ENCODE measurements at regions not wholly inside any gene's neighbourhood (a gene's known extent, or its start where the extent isn't known, plus 50 kb on each side); places are given as distances from the start of the nearest gene placed in this dataset.

DNA sequence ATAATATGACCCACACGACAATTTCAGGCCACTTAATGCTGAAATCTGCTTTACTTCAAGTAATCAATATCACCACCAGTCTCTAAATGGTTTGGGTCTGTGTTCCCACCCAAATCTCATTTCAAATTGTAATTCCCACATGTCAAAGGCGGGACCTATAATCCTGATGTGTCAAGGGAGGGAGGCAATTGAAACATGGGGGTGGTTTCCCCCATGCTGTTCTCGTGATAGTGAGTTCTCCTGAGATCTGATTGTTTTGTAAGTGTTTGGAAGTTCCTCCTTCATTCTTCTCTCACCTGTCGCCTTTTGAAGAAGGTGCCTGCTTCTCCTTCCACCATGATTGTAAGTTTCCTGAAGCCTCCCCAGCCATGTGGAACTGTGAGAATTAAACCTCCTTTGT, 178.4 kb downstream of the CRPPA start:
- no peak for TF ChIP-seq CTCF (IDR thresholded peaks at IDR 0.05)
- 91 to 94% (median 93%) methylated on average over 4 of the region's 4 CpGs for WGBS, 3 donors
- H3K4me3 ChIP-seq: no peak overlapping the region
- no peak overlapping the region for H3K27ac ChIP-seq
- intact Hi-C loops (cut with DNase I): no loop called here
- ATAC-seq (no peak), DNase-seq (no peak)
- no peaks in the 10 kb centered on the region for H3K27me3 ChIP-seq (ENCODE audit: insufficient read depth in 3 of 3, low read length in 2 of 3)
- H3K4me1 ChIP-seq: no peaks in the 10 kb centered on the region
- no peaks in the 10 kb centered on the region for H3K9me3 ChIP-seq
- no peaks in the 10 kb centered on the region for H3K36me3 ChIP-seq (ENCODE audit: insufficient read depth in 1 of 2, low read depth in 1 of 2)

- no peaks in the 10 kb centered on the region for H3K4me1 ChIP-seq
- H3K4me3 ChIP-seq: no peak overlapping the region
- ATAC-seq (no peak), DNase-seq (no peak)
- intact Hi-C loops (cut with DNase I): no loop called here
- H3K27me3 ChIP-seq (ENCODE audit: insufficient read depth in 3 of 3, low read length in 2 of 3): no peaks in the 10 kb centered on the region
- H3K27ac ChIP-seq: no peak overlapping the region
- H3K9me3 ChIP-seq: no peaks in the 10 kb centered on the region
- no peak for TF ChIP-seq CTCF (IDR thresholded peaks at IDR 0.05)
- no peaks in the 10 kb centered on the region for H3K36me3 ChIP-seq (ENCODE audit: insufficient read depth in 1 of 2, low read depth in 1 of 2)
These were observed 180.3 kb downstream of the CRPPA start for GRCh38 chr7:16241017-16241416.

DNA sequence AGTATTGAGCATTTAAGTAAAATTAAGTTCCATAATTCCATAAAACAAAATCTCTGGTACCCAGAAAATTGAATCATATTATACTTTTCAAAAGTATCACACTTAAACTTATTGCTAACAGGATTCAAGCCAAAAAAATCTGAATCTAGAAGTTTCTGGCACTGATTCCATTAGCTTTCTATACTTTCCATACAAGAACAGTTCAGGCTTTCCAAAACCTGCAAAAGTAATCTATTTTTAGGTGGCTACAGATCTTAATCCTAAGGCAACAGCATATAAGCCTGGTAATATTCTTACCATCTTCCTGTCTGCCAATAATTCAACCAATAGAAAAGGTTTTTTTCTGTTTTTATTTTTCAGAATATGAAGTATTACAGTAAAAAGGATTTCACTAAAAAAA, 185.0 kb downstream of the CRPPA start:
- no peak for TF ChIP-seq CTCF (IDR thresholded peaks at IDR 0.05)

DNA sequence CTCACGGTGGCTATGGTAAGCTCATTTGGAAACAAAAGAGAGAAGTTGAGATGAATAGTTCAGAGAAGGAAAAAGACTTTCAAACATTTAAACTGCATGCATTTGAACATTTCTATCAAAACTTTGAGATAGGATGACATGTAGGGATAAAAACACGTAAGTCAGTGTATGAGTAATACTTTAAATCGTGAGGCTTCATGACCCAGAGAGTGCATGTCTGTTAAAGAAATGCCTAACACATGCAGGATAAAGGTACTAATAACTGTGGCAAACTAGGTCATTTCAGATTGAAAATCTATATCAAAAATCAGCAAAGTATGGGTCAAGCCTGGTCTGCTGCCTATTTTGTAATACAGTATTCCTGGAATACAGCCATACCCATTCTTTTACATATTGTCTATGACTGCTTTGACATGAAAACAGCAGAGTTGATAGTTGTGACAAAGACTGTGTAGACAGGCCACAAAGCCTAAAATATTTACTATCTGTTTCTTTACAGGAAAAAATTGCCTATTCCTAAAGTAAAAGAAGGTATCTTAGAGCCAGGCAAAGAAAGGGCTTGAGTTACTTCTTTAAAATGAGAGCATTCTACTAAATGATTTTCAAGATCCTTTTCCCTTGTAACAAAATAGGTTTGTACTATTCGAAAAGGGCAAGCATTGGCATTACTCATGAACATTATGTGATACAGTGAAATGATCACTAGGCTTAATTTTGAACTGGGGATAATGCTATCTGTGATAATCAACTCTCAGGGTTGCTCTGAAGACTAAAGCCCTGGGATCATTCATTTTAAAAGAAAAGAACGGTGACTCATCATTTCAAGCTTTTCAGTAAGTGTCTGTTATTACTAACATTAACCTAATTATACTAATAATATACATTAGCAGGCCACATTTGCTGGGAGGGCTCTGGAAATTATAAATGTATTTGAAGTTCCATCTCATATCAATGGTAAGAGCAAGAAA, 185.9 kb downstream of the CRPPA start:
- no peaks in the 10 kb centered on the region for H3K4me1 ChIP-seq
- intact Hi-C loops (cut with DNase I): no loop called here
- DNase-seq: no peak
- ATAC-seq: no peak
- no peaks in the 10 kb centered on the region for H3K27me3 ChIP-seq (ENCODE audit: insufficient read depth in 3 of 3, low read length in 2 of 3)
- no peak for TF ChIP-seq CTCF (IDR thresholded peaks at IDR 0.05)
- H3K36me3 ChIP-seq (ENCODE audit: insufficient read depth in 1 of 2, low read depth in 1 of 2): no peaks in the 10 kb centered on the region
- H3K27ac ChIP-seq: no peak overlapping the region
- 81 to 85% (median 85%) methylated on average over 5 of the region's 5 CpGs for WGBS, 3 donors
- H3K9me3 ChIP-seq: peaks cover 7% of the 10 kb centered on the region
- no peak overlapping the region for H3K4me3 ChIP-seq

More for the DNA sequence above, 185.0 kb downstream of the CRPPA start:
- no peak overlapping the region for H3K27ac ChIP-seq
- no peak for ATAC-seq
- no peak for DNase-seq
- no peaks in the 10 kb centered on the region for H3K27me3 ChIP-seq (ENCODE audit: insufficient read depth in 3 of 3, low read length in 2 of 3)
- no peaks in the 10 kb centered on the region for H3K9me3 ChIP-seq
- H3K36me3 ChIP-seq (ENCODE audit: insufficient read depth in 1 of 2, low read depth in 1 of 2): no peaks in the 10 kb centered on the region
- intact Hi-C loops (cut with DNase I): no loop called here
- H3K4me1 ChIP-seq: no peaks in the 10 kb centered on the region
- H3K4me3 ChIP-seq: no peak overlapping the region
